ENCODE measurements at regions not wholly inside any gene's neighbourhood (a gene's known extent, or its start where the extent isn't known, plus 50 kb on each side); places are given as distances from the start of the nearest gene placed in this dataset.

GRCh38 chrX:110588853-110589252 lies 206.8 kb downstream of the CHRDL1 start:
- H3K4me2 ChIP-seq, result no peak overlapping the region
- H3K9me2 ChIP-seq, result no peaks in the 10 kb centered on the region
- TF ChIP-seq FOXM1 (IDR thresholded peaks at IDR 0.05; ENCODE audit: low read depth) (no peak), ELF1 (IDR thresholded peaks at IDR 0.05) (no peak), FOSL2 (IDR thresholded peaks at IDR 0.05; ENCODE audit: borderline replicate concordance, low read depth) (no peak), USF1 (IDR thresholded peaks at IDR 0.05; ENCODE audit: borderline replicate concordance, low read depth) (no peak), MXI1 (IDR thresholded peaks at IDR 0.05; ENCODE audit: low read depth, low read length) (no peak), RAD21 (IDR thresholded peaks at IDR 0.05; ENCODE audit: low read length) (no peak), RXRA (IDR thresholded peaks at IDR 0.05; ENCODE audit: borderline replicate concordance, low read depth) (no peak), FOXJ3 (CRISPR knock-in tag; IDR thresholded peaks at IDR 0.05) (no peak), NRF1 (IDR thresholded peaks at IDR 0.05; ENCODE audit: low read depth, low read length) (no peak)
- H3K27ac ChIP-seq (ENCODE audit: low read depth in 2 of 2, low read length in 1 of 2), result no peak overlapping the region
- no peak overlapping the region for H3K4me3 ChIP-seq (ENCODE audit: low read depth in 2 of 2, low read length in 1 of 2)
- POLR2A ChIA-PET, result no interaction called here
- no peaks in the 10 kb centered on the region for H3K9me3 ChIP-seq
- no peak for DNase-seq
- no peak overlapping the region for H2AFZ ChIP-seq (ENCODE audit: low read depth)
- H3K79me2 ChIP-seq (ENCODE audit: insufficient read depth), result no peaks in the 10 kb centered on the region
- CTCF ChIA-PET, result no interaction called here
- no peaks in the 10 kb centered on the region for H3K27me3 ChIP-seq (ENCODE audit: insufficient read depth)
- 65% methylated on average over 2 of the region's 2 CpGs for WGBS (ENCODE audit: low lambda C conversion rate)
- H3K36me3 ChIP-seq (replicated peaks in 1 of 2; ENCODE audit: control insufficient read depth in 1 of 2, insufficient read depth in 2 of 2, low read length in 1 of 2), result no peaks in the 10 kb centered on the region
- H3K4me1 ChIP-seq (ENCODE audit: control insufficient read depth in 1 of 2, insufficient read depth in 2 of 2, low read depth in 1 of 2, low read length in 1 of 2), result no peaks in the 10 kb centered on the region
- no peaks in the 10 kb centered on the region for H4K20me1 ChIP-seq (ENCODE audit: insufficient read depth)
- H3K9ac ChIP-seq, result no peak overlapping the region
- no peaks in the 10 kb centered on the region for H3F3A ChIP-seq (replicated peaks; ENCODE audit: insufficient read depth)

- ChIA-PET POLR2A (no interaction called here), CTCF (no interaction called here)
- no peak for TF ChIP-seq TCF12 (IDR thresholded peaks at IDR 0.05)
- no peak for TF ChIP-seq RCOR1 (IDR thresholded peaks at IDR 0.05; ENCODE audit: low read length)
- no peak for TF ChIP-seq TAF1 (IDR thresholded peaks at IDR 0.05; ENCODE audit: borderline replicate concordance, low read depth, low read length)
- TF ChIP-seq CHD2 (IDR thresholded peaks at IDR 0.05; ENCODE audit: low read length, partially characterized antibody), result no peak
- TF ChIP-seq NFIC (IDR thresholded peaks at IDR 0.05; ENCODE audit: borderline replicate concordance), result no peak
- no peak for TF ChIP-seq POLR2AphosphoS5 (IDR thresholded peaks at IDR 0.05; ENCODE audit: low read depth, low read length)
- no peak overlapping the region for H3K9ac ChIP-seq
- no peak overlapping the region for H3K27ac ChIP-seq (ENCODE audit: low read depth in 2 of 2, low read length in 1 of 2)
- no peaks in the 10 kb centered on the region for H3K79me2 ChIP-seq (ENCODE audit: insufficient read depth)
- no peaks in the 10 kb centered on the region for H4K20me1 ChIP-seq (ENCODE audit: insufficient read depth)
- no peak overlapping the region for H2AFZ ChIP-seq (ENCODE audit: low read depth)
- no peaks in the 10 kb centered on the region for H3K36me3 ChIP-seq (replicated peaks in 1 of 2; ENCODE audit: control insufficient read depth in 1 of 2, insufficient read depth in 2 of 2, low read length in 1 of 2)
- H3K4me2 ChIP-seq, result no peak overlapping the region
- DNase-seq, result no peak
- H3F3A ChIP-seq (replicated peaks; ENCODE audit: insufficient read depth), result no peaks in the 10 kb centered on the region
- no peaks in the 10 kb centered on the region for H3K27me3 ChIP-seq (ENCODE audit: insufficient read depth)
- WGBS (ENCODE audit: low lambda C conversion rate), result 25% methylated on average over 4 of the region's 8 CpGs
- H3K4me3 ChIP-seq (ENCODE audit: low read depth in 2 of 2, low read length in 1 of 2), result no peak overlapping the region
- no peaks in the 10 kb centered on the region for H3K9me3 ChIP-seq
- H3K9me2 ChIP-seq, result no peaks in the 10 kb centered on the region
- no peaks in the 10 kb centered on the region for H3K4me1 ChIP-seq (ENCODE audit: control insufficient read depth in 1 of 2, insufficient read depth in 2 of 2, low read depth in 1 of 2, low read length in 1 of 2)
Observed at GRCh38 chrX:110600745-110601310, 194.8 kb downstream of the CHRDL1 start.

- ChIA-PET POLR2A (no interaction called here), CTCF (no interaction called here)
- Histone ChIP-seq H4K20me1 (ENCODE audit: insufficient read depth) (no peaks in the 10 kb centered on the region), H3K4me3 (ENCODE audit: low read depth in 2 of 2, low read length in 1 of 2) (no peak overlapping the region), H3K27ac (ENCODE audit: low read depth in 2 of 2, low read length in 1 of 2) (no peak overlapping the region), H2AFZ (ENCODE audit: low read depth) (no peak overlapping the region), H3K4me1 (ENCODE audit: control insufficient read depth in 1 of 2, insufficient read depth in 2 of 2, low read depth in 1 of 2, low read length in 1 of 2) (no peaks in the 10 kb centered on the region), H3K4me2 (no peak overlapping the region), H3K9me2 (no peaks in the 10 kb centered on the region), H3K9ac (no peak overlapping the region), H3F3A (replicated peaks; ENCODE audit: insufficient read depth) (no peaks in the 10 kb centered on the region), H3K79me2 (ENCODE audit: insufficient read depth) (no peaks in the 10 kb centered on the region), H3K9me3 (no peaks in the 10 kb centered on the region), H3K27me3 (ENCODE audit: insufficient read depth) (no peaks in the 10 kb centered on the region), H3K36me3 (replicated peaks in 1 of 2; ENCODE audit: control insufficient read depth in 1 of 2, insufficient read depth in 2 of 2, low read length in 1 of 2) (no peaks in the 10 kb centered on the region)
- DNase-seq, result no peak
- TF ChIP-seq TEAD4 (IDR thresholded peaks at IDR 0.05; ENCODE audit: borderline replicate concordance, insufficient read depth), result no peak
- TF ChIP-seq RFX5 (IDR thresholded peaks at IDR 0.05; ENCODE audit: low read length), result no peak
Observed at GRCh38 chrX:110614596-110614995, 181.0 kb downstream of the CHRDL1 start.
